HCT116 (cell line): ENCODE measurements at regions not wholly inside any gene's neighbourhood (a gene's known extent, or its start where the extent isn't known, plus 50 kb on each side); places are given as distances from the start of the nearest gene placed in this dataset.

Experiments
- ATAC-seq: fragments of 200-7000 bp; cut with Tn5 transposase; 2 replicates; pipeline ENCODE4 v1.9.1; 2020; ENCODE audit warnings: mild to moderate bottlenecking, moderate library complexity
- BruUV-seq: library from RNA; stranded (reverse); fragments of 400-500 nt; replicated peaks from 2 replicates; lab custom pipeline; 2021; lab: Mats Ljungman, UMichigan
- CTCF ChIA-PET: fragments of 300-600 bp; sonication (Branson Sonifier 250); formaldehyde crosslinking; loops from one replicate; lab custom pipeline; 2021; ENCODE audit warnings: antibody characterized with exemption; lab: Charles Lee
- POLR2A ChIA-PET: fragments of 300-600, 350-600 bp; sonication (Branson Sonifier 250); formaldehyde crosslinking; loops from one replicate; lab custom pipeline; 2021; ENCODE audit warnings: antibody characterized with exemption; lab: Charles Lee
- RAD21 ChIA-PET, 2 experiments: fragments of 300-600 bp; sonication (Branson Sonifier 250); formaldehyde crosslinking; loops; one replicate each; lab custom pipeline; 2023; ENCODE audit warnings: low total read pairs in 2 of 2; ENCODE audit not compliant: uncharacterized antibody in 2 of 2, unreplicated experiment in 2 of 2, low non-redundant PET in 1 of 2; lab: Charles Lee
- DNase-seq: peaks from one replicate; pipeline ENCODE4 v3.0.0-alpha.2; 2010; ENCODE audit warnings: low read depth, low spot score
- H2AFZ ChIP-seq: fragments of 200-600 bp; shearing (Covaris generic), sonication (generic); 2 replicates; pipeline ENCODE4 v1.6.1; 2017; ENCODE audit warnings: low read depth, mixed run types, mixed read lengths, antibody characterized with exemption, low read length; ENCODE audit not compliant: poor library complexity, severe bottlenecking
- H3K27ac ChIP-seq: 2 replicates; pipeline ENCODE4 v1.5.1; 2012; ENCODE audit warnings: low read depth, low read length
- H3K27me3 ChIP-seq: fragments of 200-600 bp; sonication (generic); 2 replicates; pipeline ENCODE4 v1.6.1; 2016; ENCODE audit warnings: mixed run types, low read length, mixed read lengths; ENCODE audit not compliant: insufficient read depth
- H3K36me3 ChIP-seq, 2 experiments: fragments of 200-500 bp in 1 of 2; fragments of 200-600 bp in 1 of 2; sonication (Bioruptor generic) in 1 of 2; sonication (generic) in 1 of 2; 2 replicates each; pipeline versions ENCODE4 v1.5.1 to v1.6.1; 2014 to 2016; ENCODE audit warnings: low read length in 2 of 2, inconsistent platforms in 1 of 2, mixed read lengths in 1 of 2, mixed run types in 1 of 2; ENCODE audit not compliant: insufficient read depth in 2 of 2, control insufficient read depth in 1 of 2
- H3K4me1 ChIP-seq, 2 experiments: fragments of 200-600 bp in 1 of 2; sonication (generic) in 1 of 2; 2 replicates each; pipeline versions ENCODE4 v1.5.1 to v1.6.1; 2012 to 2017; ENCODE audit warnings: low read length in 2 of 2, inconsistent platforms in 1 of 2, mild to moderate bottlenecking in 1 of 2, mixed read lengths in 1 of 2, mixed run types in 1 of 2, moderate library complexity in 1 of 2; ENCODE audit not compliant: insufficient read depth in 2 of 2, control insufficient read depth in 1 of 2
- H3K4me2 ChIP-seq: fragments of 200-600 bp; sonication (generic); 2 replicates; pipeline ENCODE4 v1.6.1; 2017; ENCODE audit warnings: mixed run types, low read length, mixed read lengths
- H3K4me3 ChIP-seq, 2 experiments: fragments of 200-600 bp in 1 of 2; sonication (generic) in 1 of 2; replicated peaks in 1 of 2; 2 replicates each; pipeline ENCODE4 v1.5.1; 2011 to 2016; ENCODE audit warnings: low read length in 2 of 2, control low read depth in 1 of 2, low read depth in 1 of 2, mild to moderate bottlenecking in 1 of 2, mixed read lengths in 1 of 2, mixed run types in 1 of 2
- H3K79me2 ChIP-seq: fragments of 200-600 bp; sonication (generic); 2 replicates; pipeline ENCODE4 v1.6.1; 2017; ENCODE audit warnings: mild to moderate bottlenecking, mixed run types, low read length, moderate library complexity, mixed read lengths; ENCODE audit not compliant: insufficient read depth
- H3K9ac ChIP-seq: fragments of 200-600 bp; sonication (generic); 2 replicates; pipeline ENCODE4 v1.6.1; 2016; ENCODE audit warnings: low read length, mixed read lengths
- H3K9me2 ChIP-seq: fragments of 200-600 bp; sonication (generic), shearing (Covaris generic); 2 replicates; pipeline ENCODE4 v1.6.1; 2017; ENCODE audit warnings: mixed run types, mild to moderate bottlenecking, moderate library complexity; ENCODE audit not compliant: insufficient read depth
- H3K9me3 ChIP-seq, 2 experiments: fragments of 200-500 bp in 1 of 2; fragments of 200-600 bp in 1 of 2; sonication (Bioruptor generic) in 1 of 2; sonication (generic) in 1 of 2; 2 replicates each; pipeline ENCODE4 v1.6.1; 2014 to 2017; ENCODE audit warnings: low read length in 2 of 2, mixed read lengths in 2 of 2, inconsistent platforms in 1 of 2, low read depth in 1 of 2, mild to moderate bottlenecking in 1 of 2, mixed run types in 1 of 2, moderate library complexity in 1 of 2; ENCODE audit not compliant: control insufficient read depth in 1 of 2, insufficient read depth in 1 of 2
- H4K20me1 ChIP-seq: fragments of 200-600 bp; sonication (generic), shearing (Covaris generic); 2 replicates; pipeline ENCODE4 v1.6.1; 2017; ENCODE audit warnings: mixed run types, mild to moderate bottlenecking, moderate library complexity; ENCODE audit not compliant: insufficient read depth
- CBX3 ChIP-seq: IDR thresholded peaks from 2 replicates; pipeline ENCODE4 v1.6.1; 2012; ENCODE audit warnings: low read depth
- CEBPB ChIP-seq: IDR thresholded peaks from 2 replicates; pipeline ENCODE4 v1.6.1; 2012; ENCODE audit warnings: low read depth
- EGR1 ChIP-seq: IDR thresholded peaks from 2 replicates; pipeline ENCODE4 v1.6.1; 2012; ENCODE audit warnings: low read depth
- ELF1 ChIP-seq: IDR thresholded peaks from 2 replicates; pipeline ENCODE4 v1.6.1; 2012; ENCODE audit warnings: low read depth, borderline replicate concordance
- EZH2 ChIP-seq: fragments of 200-600 bp; sonication (generic); IDR thresholded peaks from 2 replicates; pipeline ENCODE4 v1.6.1; 2017; ENCODE audit warnings: antibody characterized with exemption, mixed run types
- FOSL1 ChIP-seq: IDR thresholded peaks from 2 replicates; pipeline ENCODE4 v1.6.1; 2012; ENCODE audit warnings: low read depth
- JUND ChIP-seq: IDR thresholded peaks from 2 replicates; pipeline ENCODE4 v1.6.1; 2012
- POLR2A ChIP-seq: IDR thresholded peaks from 2 replicates; pipeline ENCODE4 v1.7.0; 2011; ENCODE audit warnings: borderline replicate concordance; ENCODE audit not compliant: insufficient read depth, insufficient read length; ENCODE audit errors: extremely low read depth
- POLR2AphosphoS5 ChIP-seq: IDR thresholded peaks from 2 replicates; pipeline ENCODE4 v1.6.1; 2011; ENCODE audit warnings: mild to moderate bottlenecking, low read depth, low read length, moderate library complexity
- RAD21 ChIP-seq: IDR thresholded peaks from 2 replicates; pipeline ENCODE4 v1.6.1; 2012; ENCODE audit warnings: low read depth, mild to moderate bottlenecking
- SIN3A ChIP-seq: IDR thresholded peaks from 2 replicates; pipeline ENCODE4 v1.6.1; 2012; ENCODE audit warnings: low read depth
- SP1 ChIP-seq: IDR thresholded peaks from 2 replicates; pipeline ENCODE4 v1.6.1; 2012; ENCODE audit warnings: low read depth
- SRF ChIP-seq: IDR thresholded peaks from 2 replicates; pipeline ENCODE4 v1.6.1; 2012; ENCODE audit warnings: low read depth
- YY1 ChIP-seq: IDR thresholded peaks from 2 replicates; pipeline ENCODE4 v1.6.1; 2011; ENCODE audit warnings: low read length, low read depth, moderate library complexity, mild to moderate bottlenecking; ENCODE audit not compliant: insufficient replicate concordance; ENCODE audit errors: extremely low read depth
- ZFX ChIP-seq: fragments of 450-650 bp; IDR thresholded peaks from 2 replicates; pipeline ENCODE4 v1.6.1; 2017
- ZNF274 ChIP-seq: fragments of 200-500 bp; sonication (Bioruptor generic); IDR thresholded peaks from 2 replicates; pipeline ENCODE4 v1.6.1; 2014; ENCODE audit warnings: mild to moderate bottlenecking, low read depth, low read length, inconsistent platforms
- intact Hi-C: fragments of 100-400 bp; cut with micrococcal nuclease; formaldehyde crosslinking; loops from 2 replicates; pipeline ENCODE4 v1.10.0; 2022
- TF ChIP-seq, protein P1 (sequence below): IDR thresholded peaks from 2 replicates; pipeline ENCODE4 v1.6.1; 2012
- TF ChIP-seq, protein P2 (sequence below): IDR thresholded peaks from 2 replicates; pipeline ENCODE4 v1.6.1; 2011; ENCODE audit warnings: mild to moderate bottlenecking, low read length, moderate library complexity; ENCODE audit not compliant: insufficient replicate concordance; ENCODE audit errors: extremely low read depth
- TF ChIP-seq, protein P3 (sequence below): IDR thresholded peaks from 2 replicates; pipeline ENCODE4 v1.6.1; 2012
- TF ChIP-seq, protein P4 (sequence below): IDR thresholded peaks from 2 replicates; pipeline ENCODE4 v1.6.1; 2012; ENCODE audit warnings: low read depth

DNA sequence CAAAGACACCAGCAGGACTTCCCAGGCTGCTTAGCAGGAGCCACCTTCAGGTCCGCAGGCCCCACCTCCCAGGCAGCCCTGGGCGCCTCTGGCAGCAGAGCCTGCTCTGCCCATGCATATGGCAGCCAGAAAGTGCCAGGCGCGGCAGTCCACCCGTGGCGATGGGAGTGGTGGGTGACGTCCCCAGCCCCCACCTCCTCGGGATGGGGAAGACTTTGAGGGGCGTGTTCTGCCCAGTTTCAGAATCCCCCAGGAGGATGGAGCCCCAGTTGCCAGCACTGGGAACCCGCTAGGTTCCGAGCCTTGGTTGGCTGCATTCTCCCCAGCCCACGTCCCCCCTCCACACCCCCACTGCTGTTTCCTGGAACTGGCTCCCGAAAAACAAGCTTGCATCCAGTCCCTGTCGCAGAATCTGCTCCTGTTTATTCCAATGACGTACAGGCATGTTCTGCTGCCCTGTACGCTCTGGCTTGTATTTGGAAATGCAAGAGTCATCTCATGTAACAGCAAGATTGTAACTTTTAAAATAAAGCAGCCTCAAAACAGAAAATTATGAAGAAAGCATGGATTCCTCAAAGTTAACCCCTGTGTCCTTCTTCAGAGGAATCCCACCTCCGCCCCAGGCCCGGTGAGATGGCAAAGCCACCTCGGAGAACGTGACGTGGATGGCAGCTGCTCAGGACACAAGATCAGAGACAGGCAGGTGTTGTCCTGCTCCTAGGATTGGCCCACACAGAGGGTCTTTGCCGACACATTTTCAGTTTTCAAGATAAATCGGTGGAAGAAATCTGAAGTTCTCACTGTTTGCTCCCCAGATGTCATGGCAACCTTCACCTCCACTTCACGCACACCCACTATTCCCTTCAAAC lies 87.8 kb upstream of the PPP2R2D start:
- H3K4me1 ChIP-seq = no peaks in the 10 kb centered on the region
- no TSS peak for BruUV-seq
- H3K27me3 ChIP-seq = 0 out of 2 replicates have a peak, but pooled peaks cover 6% of the 10 kb centered on the region
- RAD21 ChIA-PET = no interaction called here
- H3K4me3 ChIP-seq = no peak overlapping the region
- no peak for ATAC-seq
- TF ChIP-seq FOSL1 (no peak), SP1 (no peak), ZFX (no peak), EGR1 (no peak), CEBPB (no peak), ZNF274 (no peak), ELF1 (no peak), SRF (no peak), SIN3A (no peak), RAD21 (no peak), YY1 (no peak), EZH2 (no peak), POLR2AphosphoS5 (no peak), JUND (no peak), CBX3 (no peak), POLR2A (no peak)
- TF ChIP-seq, protein P1, sequence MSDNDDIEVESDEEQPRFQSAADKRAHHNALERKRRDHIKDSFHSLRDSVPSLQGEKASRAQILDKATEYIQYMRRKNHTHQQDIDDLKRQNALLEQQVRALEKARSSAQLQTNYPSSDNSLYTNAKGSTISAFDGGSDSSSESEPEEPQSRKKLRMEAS = no peak
- TF ChIP-seq, protein P2, sequence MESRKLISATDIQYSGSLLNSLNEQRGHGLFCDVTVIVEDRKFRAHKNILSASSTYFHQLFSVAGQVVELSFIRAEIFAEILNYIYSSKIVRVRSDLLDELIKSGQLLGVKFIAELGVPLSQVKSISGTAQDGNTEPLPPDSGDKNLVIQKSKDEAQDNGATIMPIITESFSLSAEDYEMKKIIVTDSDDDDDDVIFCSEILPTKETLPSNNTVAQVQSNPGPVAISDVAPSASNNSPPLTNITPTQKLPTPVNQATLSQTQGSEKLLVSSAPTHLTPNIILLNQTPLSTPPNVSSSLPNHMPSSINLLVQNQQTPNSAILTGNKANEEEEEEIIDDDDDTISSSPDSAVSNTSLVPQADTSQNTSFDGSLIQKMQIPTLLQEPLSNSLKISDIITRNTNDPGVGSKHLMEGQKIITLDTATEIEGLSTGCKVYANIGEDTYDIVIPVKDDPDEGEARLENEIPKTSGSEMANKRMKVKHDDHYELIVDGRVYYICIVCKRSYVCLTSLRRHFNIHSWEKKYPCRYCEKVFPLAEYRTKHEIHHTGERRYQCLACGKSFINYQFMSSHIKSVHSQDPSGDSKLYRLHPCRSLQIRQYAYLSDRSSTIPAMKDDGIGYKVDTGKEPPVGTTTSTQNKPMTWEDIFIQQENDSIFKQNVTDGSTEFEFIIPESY = no peak
- TF ChIP-seq, protein P3, sequence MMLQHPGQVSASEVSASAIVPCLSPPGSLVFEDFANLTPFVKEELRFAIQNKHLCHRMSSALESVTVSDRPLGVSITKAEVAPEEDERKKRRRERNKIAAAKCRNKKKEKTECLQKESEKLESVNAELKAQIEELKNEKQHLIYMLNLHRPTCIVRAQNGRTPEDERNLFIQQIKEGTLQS = no peak
- TF ChIP-seq, protein P4, sequence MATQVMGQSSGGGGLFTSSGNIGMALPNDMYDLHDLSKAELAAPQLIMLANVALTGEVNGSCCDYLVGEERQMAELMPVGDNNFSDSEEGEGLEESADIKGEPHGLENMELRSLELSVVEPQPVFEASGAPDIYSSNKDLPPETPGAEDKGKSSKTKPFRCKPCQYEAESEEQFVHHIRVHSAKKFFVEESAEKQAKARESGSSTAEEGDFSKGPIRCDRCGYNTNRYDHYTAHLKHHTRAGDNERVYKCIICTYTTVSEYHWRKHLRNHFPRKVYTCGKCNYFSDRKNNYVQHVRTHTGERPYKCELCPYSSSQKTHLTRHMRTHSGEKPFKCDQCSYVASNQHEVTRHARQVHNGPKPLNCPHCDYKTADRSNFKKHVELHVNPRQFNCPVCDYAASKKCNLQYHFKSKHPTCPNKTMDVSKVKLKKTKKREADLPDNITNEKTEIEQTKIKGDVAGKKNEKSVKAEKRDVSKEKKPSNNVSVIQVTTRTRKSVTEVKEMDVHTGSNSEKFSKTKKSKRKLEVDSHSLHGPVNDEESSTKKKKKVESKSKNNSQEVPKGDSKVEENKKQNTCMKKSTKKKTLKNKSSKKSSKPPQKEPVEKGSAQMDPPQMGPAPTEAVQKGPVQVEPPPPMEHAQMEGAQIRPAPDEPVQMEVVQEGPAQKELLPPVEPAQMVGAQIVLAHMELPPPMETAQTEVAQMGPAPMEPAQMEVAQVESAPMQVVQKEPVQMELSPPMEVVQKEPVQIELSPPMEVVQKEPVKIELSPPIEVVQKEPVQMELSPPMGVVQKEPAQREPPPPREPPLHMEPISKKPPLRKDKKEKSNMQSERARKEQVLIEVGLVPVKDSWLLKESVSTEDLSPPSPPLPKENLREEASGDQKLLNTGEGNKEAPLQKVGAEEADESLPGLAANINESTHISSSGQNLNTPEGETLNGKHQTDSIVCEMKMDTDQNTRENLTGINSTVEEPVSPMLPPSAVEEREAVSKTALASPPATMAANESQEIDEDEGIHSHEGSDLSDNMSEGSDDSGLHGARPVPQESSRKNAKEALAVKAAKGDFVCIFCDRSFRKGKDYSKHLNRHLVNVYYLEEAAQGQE = no peak
- CTCF ChIA-PET = no interaction called here
- no peaks in the 10 kb centered on the region for H3K36me3 ChIP-seq
- POLR2A ChIA-PET = no interaction called here
- no peak overlapping the region for H3K4me2 ChIP-seq
- DNase-seq = no peak
- H3K79me2 ChIP-seq = no peaks in the 10 kb centered on the region
- H3K9me2 ChIP-seq = no peaks in the 10 kb centered on the region
- intact Hi-C loops = no loop called here
- H3K9ac ChIP-seq = no peak overlapping the region
- H2AFZ ChIP-seq = no peak overlapping the region
- no peaks in the 10 kb centered on the region for H3K9me3 ChIP-seq
- H4K20me1 ChIP-seq = no peaks in the 10 kb centered on the region
- no peak overlapping the region for H3K27ac ChIP-seq
